B cell (primary cell): ENCODE measurements at regions not wholly inside any gene's neighbourhood (a gene's known extent, or its start where the extent isn't known, plus 50 kb on each side); places are given as distances from the start of the nearest gene placed in this dataset.

Experiments
- EZH2 ChIP-seq: IDR thresholded peaks from 2 replicates; pipeline ENCODE4 v1.6.1; 2012; ENCODE audit warnings: borderline replicate concordance, low read depth, mild to moderate bottlenecking, moderate library complexity, low read length; ENCODE audit not compliant: insufficient read depth, poor library complexity, severe bottlenecking
- TF ChIP-seq, protein P1 (sequence below): fragments of 200-600 bp; IDR thresholded peaks from one replicate; pipeline ENCODE4 v1.8.0; 2022; ENCODE audit warnings: antibody characterized with exemption, mild to moderate bottlenecking

GRCh38 chr12:28771968-28772367, 377.1 kb upstream of the FAR2 start:
- TF ChIP-seq EZH2: no peak
- TF ChIP-seq, protein P1, sequence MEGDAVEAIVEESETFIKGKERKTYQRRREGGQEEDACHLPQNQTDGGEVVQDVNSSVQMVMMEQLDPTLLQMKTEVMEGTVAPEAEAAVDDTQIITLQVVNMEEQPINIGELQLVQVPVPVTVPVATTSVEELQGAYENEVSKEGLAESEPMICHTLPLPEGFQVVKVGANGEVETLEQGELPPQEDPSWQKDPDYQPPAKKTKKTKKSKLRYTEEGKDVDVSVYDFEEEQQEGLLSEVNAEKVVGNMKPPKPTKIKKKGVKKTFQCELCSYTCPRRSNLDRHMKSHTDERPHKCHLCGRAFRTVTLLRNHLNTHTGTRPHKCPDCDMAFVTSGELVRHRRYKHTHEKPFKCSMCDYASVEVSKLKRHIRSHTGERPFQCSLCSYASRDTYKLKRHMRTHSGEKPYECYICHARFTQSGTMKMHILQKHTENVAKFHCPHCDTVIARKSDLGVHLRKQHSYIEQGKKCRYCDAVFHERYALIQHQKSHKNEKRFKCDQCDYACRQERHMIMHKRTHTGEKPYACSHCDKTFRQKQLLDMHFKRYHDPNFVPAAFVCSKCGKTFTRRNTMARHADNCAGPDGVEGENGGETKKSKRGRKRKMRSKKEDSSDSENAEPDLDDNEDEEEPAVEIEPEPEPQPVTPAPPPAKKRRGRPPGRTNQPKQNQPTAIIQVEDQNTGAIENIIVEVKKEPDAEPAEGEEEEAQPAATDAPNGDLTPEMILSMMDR: no peak
